NCI-H1694 (cell line): ENCODE measurements at regions not wholly inside any gene's neighbourhood (a gene's known extent, or its start where the extent isn't known, plus 50 kb on each side); places are given as distances from the start of the nearest gene placed in this dataset.

Source experiments
- DNase-seq: peaks from one replicate; lab custom pipeline; 2025; lab: John Stamatoyannopoulos, UW

- no peak for DNase-seq
Observed at GRCh38 chr16:73670836-73671820, 623.2 kb upstream of the ZFHX3 start.

DNA sequence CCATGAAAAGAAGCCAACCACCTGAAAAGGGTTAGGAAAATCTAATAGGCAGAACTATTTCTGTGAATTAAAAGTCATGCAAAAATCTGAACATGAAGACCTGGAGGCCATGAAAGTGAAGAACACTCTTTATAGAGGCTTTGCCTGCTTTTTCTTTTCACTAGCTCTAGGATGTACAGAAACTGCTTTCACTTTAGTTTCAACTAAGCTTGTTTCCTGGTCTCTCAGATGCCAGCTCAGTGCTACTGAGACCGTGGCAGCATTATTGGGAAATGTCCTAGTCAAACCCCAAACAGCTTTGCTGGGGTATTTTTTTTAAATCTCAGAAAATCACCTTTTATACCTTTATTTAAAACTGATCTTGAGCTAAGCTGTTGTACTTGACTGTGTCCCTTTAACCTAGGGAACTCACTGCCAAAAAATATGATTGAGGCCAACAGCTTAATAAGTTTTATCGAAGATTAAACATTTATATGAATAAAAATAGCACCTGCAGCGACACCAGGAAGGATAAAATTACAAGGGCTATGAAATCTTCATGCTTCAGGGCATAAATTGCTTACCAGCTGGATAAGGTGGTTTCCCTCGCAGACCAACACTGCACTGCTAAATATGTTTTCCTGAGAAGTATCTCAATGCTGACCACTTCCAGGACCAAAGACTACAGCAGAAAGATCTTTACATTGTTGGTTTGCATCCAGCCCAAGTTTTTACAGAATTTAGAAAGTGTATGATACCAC is 621.8 kb upstream of the ZFHX3 start:
- no peak for DNase-seq

DNA sequence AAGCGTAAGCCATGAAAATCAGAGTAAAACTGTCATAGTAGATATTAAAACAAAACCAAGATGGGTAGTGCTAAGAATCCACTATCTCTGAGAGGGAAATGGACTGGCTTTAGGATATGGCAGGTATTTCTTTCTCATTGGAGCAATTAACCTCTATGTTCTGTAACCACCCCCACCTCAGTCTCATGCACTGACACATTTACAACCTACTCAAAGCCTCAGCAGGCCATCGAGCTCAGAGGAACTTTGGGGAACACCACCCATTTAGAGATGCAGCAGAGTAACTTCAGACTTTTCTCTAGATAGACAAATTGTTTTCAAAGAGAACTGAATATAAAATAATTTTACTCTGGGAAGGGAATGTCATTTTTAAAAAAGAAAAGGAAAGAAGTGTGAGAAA is 615.8 kb upstream of the ZFHX3 start:
- DNase-seq: no peak

- DNase-seq: no peak
Observed at GRCh38 chr16:73636196-73636595, 588.3 kb upstream of the ZFHX3 start.

- no peak for DNase-seq
Observed at GRCh38 chr16:73629011-73629410, 581.1 kb upstream of the ZFHX3 start.

DNA sequence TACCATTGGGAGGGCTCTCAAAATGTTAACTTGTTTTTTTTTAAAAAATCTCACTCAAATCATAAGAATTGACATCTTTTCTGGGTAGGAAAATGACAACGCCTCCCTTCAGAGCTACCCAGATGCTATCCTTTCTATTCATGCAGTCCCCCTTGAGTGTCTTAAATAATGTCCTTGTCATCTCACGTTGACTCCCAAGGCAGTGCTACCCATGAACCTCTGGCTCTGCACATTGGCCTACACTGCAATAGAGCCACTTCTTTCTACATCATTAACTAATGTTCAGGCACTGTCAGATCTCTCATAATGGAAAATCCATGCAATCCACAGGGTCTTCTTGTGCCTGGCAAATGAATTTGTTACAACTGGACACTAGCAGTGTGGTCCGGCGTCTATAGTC is 569.8 kb upstream of the ZFHX3 start:
- no peak for DNase-seq

DNA sequence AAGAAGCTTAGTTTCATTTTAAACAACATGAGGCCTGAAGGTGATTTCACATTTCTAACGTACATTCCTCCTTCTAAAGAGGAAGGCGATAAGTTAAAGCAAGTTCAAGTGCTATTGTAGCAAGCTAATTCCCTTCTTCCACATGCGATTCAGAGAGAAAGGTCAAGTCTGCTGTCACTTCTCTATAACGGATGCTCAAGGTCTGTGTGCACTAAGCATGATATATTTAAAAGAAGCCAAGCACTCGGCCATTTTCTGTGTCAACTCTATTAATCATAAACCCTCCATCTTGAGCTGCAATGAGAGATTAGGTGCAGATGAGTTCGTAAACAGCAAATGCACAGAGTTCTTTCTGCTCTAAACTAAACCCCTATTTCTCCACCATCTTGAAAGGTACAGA is 568.8 kb upstream of the ZFHX3 start:
- no peak for DNase-seq

- DNase-seq: no peak
Observed at GRCh38 chr16:73616166-73616753, 568.3 kb upstream of the ZFHX3 start.

DNA sequence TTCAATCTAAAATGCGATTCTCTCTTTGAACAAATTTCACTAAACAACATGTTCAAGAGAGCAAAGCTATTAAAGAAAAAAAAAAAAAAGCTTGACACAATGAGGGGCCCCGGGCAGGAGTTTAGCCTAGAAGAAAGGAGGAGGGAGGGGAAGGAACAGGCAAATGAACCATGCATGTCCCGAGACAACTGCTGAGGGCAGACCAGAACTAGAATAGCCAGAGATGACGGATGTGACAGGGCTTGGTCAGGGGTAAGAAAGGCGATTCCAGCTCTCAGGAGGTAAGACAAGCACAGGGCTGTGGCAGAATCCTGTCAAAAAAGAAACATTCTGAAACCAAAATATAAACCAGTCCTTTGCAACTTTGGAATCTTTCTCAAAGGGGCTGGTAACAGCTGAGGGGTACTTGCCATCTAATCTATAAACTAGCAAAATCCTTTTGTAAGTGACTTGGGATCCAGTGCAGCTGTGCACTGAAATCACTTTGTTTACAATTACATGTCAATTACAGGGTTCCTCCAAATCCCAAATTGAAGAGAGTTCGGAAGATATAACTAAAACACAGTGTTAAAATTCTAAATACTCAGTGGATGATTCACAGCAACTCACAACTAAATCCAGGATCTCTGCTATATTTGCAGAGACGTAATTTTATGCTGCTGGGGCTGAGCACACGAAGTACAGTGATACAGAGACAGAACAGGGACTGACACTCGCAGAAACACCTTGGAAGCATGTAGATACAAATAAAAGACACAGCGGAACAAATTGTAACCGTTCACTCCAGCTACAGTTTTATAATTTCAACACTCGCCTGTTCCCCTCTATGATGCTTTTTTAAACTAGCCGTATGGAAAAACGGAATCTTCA is 567.4 kb upstream of the ZFHX3 start:
- DNase-seq: no peak

DNA sequence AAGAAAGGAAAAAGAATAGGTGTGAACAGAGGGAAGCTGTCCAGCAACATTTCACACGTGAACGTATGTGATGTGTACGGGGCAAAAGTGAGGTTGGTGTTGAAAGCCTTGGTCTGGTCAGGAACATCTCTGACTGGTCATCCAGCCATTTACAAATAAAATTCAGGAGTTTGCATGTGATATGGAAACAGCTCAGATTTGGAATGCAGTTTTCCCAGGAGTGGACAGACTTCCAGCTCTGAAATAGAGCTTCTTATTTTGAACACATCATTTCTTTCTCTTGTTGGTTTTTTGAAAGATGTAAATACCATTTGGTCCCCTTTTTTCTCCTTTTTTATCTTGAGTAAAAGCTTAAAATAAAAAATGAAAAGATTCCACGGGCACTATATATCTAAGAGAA is 566.2 kb upstream of the ZFHX3 start:
- DNase-seq: no peak

DNA sequence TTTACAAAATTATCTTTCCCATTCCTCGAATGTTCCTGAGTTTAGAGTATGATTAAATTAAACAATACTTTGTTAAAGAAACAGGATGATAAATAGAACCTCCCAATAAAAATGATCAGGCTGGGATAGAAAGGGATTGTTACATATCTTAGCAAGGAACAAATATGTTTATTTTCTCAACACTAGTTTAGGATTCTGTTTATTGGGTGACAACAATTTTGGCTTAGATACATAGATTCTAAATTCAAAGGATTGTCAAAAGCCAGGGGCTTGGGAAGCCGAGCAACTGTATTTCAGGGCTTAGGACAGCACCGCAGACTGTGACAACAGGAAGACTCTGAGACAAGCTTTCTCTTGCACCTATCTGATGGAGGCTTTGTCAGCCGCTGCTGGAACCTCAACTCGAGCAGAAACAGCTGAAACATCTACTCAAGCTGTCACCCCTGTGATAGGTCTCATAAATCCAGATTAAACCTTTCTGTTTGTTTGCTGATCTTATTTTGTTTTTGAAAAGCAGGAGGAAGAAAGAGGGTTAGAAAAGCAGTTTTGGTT is 562.8 kb upstream of the ZFHX3 start:
- DNase-seq: peak; percentile 22

GRCh38 chr16:73610160-73610559 is 562.2 kb upstream of the ZFHX3 start:
- DNase-seq: no peak

GRCh38 chr16:73608911-73609310 is 561.0 kb upstream of the ZFHX3 start:
- DNase-seq: no peak

- no peak for DNase-seq
Observed at GRCh38 chr16:73605309-73605708, 557.4 kb upstream of the ZFHX3 start.

DNA sequence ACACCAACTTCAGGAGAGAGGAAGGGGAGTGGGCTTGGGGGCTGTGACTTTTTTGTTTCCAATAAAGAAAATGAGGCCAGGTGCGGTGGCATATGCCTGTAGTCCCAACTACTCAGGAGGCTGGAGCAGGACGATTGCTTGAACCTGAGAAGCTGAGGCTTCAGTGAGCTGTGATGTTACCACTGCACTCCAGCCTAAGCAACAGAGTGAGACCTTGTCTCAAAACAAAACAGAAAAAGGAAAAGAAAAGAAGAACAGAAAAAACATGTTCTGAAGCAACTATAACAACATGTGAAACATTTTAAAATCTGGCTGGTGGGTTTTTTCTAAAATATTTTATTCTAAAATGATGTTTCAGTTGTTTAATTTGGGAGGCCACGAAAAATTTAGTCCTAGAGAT is 554.0 kb upstream of the ZFHX3 start:
- no peak for DNase-seq

- DNase-seq: no peak
Observed at GRCh38 chr16:73599870-73600269, 551.9 kb upstream of the ZFHX3 start.

DNA sequence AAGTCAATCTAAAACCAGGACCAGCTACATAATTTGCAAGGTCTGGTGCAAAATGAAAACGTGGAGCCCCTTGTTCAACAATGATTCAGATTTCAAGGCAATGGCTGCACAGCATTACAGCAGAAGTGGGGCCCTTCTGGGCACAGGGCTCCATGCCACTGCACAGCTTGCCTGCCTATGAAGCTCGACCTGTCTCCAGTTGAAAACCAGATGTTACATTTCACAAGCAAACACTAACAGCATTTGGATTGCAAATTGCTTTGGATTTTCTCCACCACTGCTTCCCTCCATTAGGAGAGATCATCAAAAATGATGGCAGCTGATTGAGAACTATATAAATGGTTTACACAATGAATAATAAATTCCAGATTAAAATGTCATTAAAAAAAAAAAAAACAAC is 551.4 kb upstream of the ZFHX3 start:
- peak; percentile 20 for DNase-seq

- no peak for DNase-seq
Observed at GRCh38 chr16:73584157-73584556, 536.2 kb upstream of the ZFHX3 start.

DNA sequence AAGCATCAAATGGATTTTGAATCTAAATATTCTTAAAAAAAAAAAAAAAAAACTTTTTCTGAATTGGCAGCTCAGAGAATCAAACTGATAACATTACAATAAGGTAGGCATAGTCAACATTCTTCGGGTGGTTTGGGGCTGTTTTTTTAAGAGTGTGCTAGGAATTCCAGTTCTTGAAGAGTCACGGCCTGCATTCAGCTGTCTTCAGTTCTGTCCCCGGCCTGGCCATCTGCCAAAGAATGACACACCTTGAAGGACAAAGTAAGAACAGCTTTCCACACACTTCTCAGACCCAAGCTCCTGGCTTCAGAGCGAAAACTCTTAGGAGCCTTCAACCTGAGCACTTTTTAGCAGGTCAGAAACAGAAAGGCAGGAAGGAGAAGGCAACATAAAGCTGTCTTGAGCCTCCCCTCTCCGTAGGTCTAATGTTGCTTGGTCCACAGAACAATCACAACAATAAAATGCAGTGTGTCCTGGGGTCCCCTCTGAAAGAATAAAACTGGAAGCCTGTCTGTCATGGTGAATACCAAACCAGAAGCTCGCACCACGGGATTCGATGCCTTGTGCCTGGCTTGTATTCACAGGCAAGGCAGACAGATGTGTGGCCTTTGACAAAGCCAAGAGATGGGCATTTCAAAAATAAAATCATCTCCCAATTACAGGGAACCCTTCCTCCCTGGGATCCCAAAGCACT is 524.4 kb upstream of the ZFHX3 start:
- DNase-seq: no peak

- DNase-seq: no peak
Observed at GRCh38 chr16:73569266-73569980, 521.5 kb upstream of the ZFHX3 start.
